Iris pigment epithelial cell (primary cell): ENCODE measurements at regions not wholly inside any gene's neighbourhood (a gene's known extent, or its start where the extent isn't known, plus 50 kb on each side); places are given as distances from the start of the nearest gene placed in this dataset.
"Not testable (repeated sequence)": the region's sequence is repeated elsewhere in the genome, so short reads cannot be mapped to it uniquely, and the experiment has no call there.

Experiments
- DNase-seq: peaks from one replicate; pipeline ENCODE4 v3.0.0-alpha.2; 2011; ENCODE audit warnings: low read depth

GRCh38 chr1:53399370-53400133 lies 59.6 kb upstream of the DMRTB1 start:
- DNase-seq: not testable (repeated sequence)

GRCh38 chr1:53400761-53401674 lies 58.2 kb upstream of the DMRTB1 start:
- peak; percentile 30 for DNase-seq

DNA sequence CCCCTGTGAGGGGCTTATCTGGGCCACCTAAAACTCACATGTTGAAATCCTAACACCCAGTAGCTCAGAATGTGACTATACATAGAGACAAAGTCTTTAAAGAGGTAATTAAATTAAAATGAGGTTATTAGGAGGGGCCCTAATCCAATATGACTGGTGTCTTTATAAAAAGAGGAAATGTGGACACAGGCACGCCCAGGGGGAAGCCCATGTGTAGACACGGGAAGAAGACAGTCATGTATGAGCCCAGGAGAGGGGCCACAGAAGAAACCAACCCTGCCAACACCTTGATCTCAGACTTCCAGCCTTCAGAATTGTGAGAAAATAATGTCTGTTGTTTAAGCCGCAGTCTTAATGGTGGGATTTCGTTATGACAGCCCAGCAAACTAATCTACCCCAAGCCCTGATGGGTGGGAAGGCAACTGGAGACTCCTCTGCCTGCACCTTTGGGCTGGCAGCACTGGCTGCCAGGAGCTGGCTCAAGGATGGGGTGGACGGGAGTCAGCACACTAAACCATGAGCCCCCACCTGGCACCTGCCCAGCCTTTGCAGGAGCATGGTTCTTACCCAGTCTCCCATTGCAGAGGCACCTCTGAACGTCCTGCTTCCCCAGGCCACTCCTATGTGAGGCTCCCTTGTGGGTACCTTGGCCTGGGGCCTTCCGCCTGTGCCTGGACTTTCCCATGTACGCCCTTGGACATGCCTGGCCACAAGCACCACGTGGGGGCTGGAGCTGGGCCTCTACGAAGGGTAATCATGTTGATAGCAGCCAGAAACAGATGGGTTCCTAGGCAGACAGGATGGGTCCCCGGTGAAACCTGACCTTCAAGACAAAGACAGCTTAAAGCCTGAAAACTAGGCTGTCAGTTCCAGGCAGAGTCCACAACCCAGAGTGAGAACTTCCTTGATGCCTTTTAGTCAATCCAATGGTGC lies 57.1 kb upstream of the DMRTB1 start:
- no peak for DNase-seq

DNA sequence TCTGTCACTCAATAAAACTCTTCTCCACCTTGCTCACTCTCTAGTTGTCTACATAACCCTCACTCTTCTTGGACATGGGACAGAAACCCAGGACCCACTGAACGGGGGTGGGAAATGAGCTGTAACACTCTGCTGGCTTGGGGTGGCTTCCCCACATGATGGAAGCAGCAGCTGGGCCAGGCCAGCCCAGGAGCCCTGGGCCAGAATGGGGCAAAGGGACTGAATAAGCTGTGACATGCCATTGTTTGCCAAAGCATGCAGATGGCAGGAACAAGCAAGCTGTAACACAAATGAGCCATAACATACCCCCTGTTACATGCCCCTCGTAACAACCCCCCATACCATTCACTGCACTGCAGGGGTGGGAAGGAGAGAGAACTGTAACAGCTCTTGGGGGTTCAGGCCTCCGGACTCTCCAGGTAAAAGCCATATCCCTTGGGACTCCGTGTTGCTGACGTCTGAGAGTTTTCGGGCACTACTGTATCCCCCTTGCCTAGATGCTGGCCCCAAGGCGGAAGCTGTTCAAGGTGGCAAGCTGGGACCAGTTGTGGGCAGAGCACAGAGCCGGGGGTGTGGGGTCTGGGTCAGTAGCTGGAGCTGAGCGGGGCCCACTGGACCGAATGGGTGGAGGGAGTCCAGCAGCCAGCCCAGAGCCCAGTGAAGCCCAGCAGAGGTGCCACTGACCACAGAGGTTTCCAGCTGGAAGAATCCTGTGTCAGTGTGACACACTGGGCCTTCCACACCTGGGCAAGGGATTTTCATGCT lies 56.1 kb upstream of the DMRTB1 start:
- DNase-seq: no peak

DNA sequence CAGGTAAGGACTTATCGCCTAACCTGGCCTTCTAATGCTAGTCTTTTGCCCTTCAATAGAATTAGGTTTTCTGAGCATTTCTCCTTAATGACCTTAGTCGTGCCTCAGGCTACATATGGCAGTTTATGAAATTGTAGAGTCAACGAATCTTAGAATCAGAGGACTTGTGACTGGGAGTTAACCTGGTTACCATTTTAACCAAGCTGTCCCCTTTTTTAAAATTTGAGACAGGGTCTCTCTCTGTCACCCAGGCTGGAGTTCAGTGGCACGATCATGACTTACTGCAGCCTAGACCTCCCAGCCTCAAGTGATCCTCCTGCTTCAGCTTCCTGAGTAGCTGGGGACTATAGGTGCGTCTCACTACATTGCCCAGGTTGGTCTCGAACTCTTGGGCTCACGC lies 53.5 kb upstream of the DMRTB1 start:
- DNase-seq: no peak

- DNase-seq: no peak
These were observed 52.5 kb upstream of the DMRTB1 start for GRCh38 chr1:53406551-53407235.

- peak; percentile 33 for DNase-seq
These were observed 51.0 kb upstream of the DMRTB1 start for GRCh38 chr1:53408013-53408754.

DNA sequence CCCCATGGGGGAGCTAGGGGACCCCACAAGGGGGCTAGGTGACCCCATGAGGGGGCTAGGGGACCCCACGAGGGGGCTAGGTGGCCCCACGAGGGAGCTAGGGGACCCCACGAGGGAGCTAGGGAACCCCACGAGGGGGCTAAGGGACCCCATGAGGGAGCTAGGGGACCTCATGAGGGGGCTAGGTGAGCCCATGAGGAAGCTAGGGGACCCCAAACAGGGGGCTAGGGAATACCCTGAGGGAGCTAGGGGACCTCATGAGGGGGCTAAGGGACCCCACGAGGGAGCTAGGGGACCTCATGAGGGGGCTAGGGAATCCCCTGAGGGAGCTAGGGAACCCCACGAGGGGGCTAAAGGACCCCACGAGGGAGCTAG lies 50.5 kb upstream of the DMRTB1 start:
- no peak for DNase-seq

GRCh38 chr1:53409233-53409632 lies 50.0 kb upstream of the DMRTB1 start:
- DNase-seq: no peak
